ENCODE measurements at regions not wholly inside any gene's neighbourhood (a gene's known extent, or its start where the extent isn't known, plus 50 kb on each side); places are given as distances from the start of the nearest gene placed in this dataset.

- H3K9me3 ChIP-seq (ENCODE audit: control insufficient read depth in 2 of 2, low read length in 2 of 2), result peaks cover 0 to 8% of the 10 kb centered on the region in 2 experiments
- no peaks in the 10 kb centered on the region for H3K4me1 Mint-ChIP-seq
- peaks cover 3 to 30% (median 10%) of the 10 kb centered on the region in 7 donors for H3K9me3 Mint-ChIP-seq
- H3K4me3 Mint-ChIP-seq, result no peak overlapping the region
- no peaks in the 10 kb centered on the region for H3K36me3 Mint-ChIP-seq
- H3K27me3 ChIP-seq (ENCODE audit: control insufficient read depth, insufficient read depth, low read length), result no peaks in the 10 kb centered on the region
- no peak for ATAC-seq (ENCODE audit: low read depth in 2 of 2)
- no peak for DNase-seq
- H3K27ac Mint-ChIP-seq, result no peak overlapping the region
- H3K36me3 ChIP-seq (ENCODE audit: control insufficient read depth, insufficient read depth, low read length), result no peaks in the 10 kb centered on the region
- no peaks in the 10 kb centered on the region for H3K27me3 Mint-ChIP-seq
- no peaks in the 10 kb centered on the region for H3K4me1 ChIP-seq (ENCODE audit: control insufficient read depth, insufficient read depth, low read length, poor library complexity, severe bottlenecking)
- no peak overlapping the region for H3K27ac ChIP-seq (ENCODE audit: insufficient read depth, low read length, poor library complexity, severe bottlenecking)
- no peak overlapping the region for H3K4me3 ChIP-seq (ENCODE audit: low read depth, low read length)
These were observed 617.0 kb upstream of the ROBO1 start for GRCh38 chr3:80384811-80385210.

- Mint-ChIP-seq H3K4me1 (no peaks in the 10 kb centered on the region), H3K36me3 (no peaks in the 10 kb centered on the region)
These were observed 606.6 kb upstream of the ROBO1 start for GRCh38 chr3:80374423-80374822.

GRCh38 chr3:80368616-80369015, 600.8 kb upstream of the ROBO1 start:
- H3K4me1 Mint-ChIP-seq, result no peaks in the 10 kb centered on the region
- H3K27ac ChIP-seq (ENCODE audit: insufficient read depth, low read length, poor library complexity, severe bottlenecking), result no peak overlapping the region
- no peak overlapping the region for H3K4me3 Mint-ChIP-seq
- ATAC-seq (ENCODE audit: low read depth in 2 of 2) (no peak), DNase-seq (no peak)
- H3K36me3 Mint-ChIP-seq, result no peaks in the 10 kb centered on the region
- peaks cover 4 to 8% of the 10 kb centered on the region in 2 experiments for H3K9me3 ChIP-seq (ENCODE audit: control insufficient read depth in 2 of 2, low read length in 2 of 2)
- H3K36me3 ChIP-seq (ENCODE audit: control insufficient read depth, insufficient read depth, low read length), result no peaks in the 10 kb centered on the region
- no peaks in the 10 kb centered on the region for H3K27me3 ChIP-seq (ENCODE audit: control insufficient read depth, insufficient read depth, low read length)
- no peak overlapping the region for H3K4me3 ChIP-seq (ENCODE audit: low read depth, low read length)
- H3K27ac Mint-ChIP-seq, result no peak overlapping the region
- H3K27me3 Mint-ChIP-seq, result no peaks in the 10 kb centered on the region
- peaks cover 3 to 22% (median 8%) of the 10 kb centered on the region in 7 donors for H3K9me3 Mint-ChIP-seq
- no peaks in the 10 kb centered on the region for H3K4me1 ChIP-seq (ENCODE audit: control insufficient read depth, insufficient read depth, low read length, poor library complexity, severe bottlenecking)

More at GRCh38 chr3:80374423-80374822, 606.6 kb upstream of the ROBO1 start:
- Histone ChIP-seq H3K27ac (ENCODE audit: insufficient read depth, low read length, poor library complexity, severe bottlenecking) (no peak overlapping the region), H3K27me3 (ENCODE audit: control insufficient read depth, insufficient read depth, low read length) (no peaks in the 10 kb centered on the region), H3K9me3 (ENCODE audit: control insufficient read depth in 2 of 2, low read length in 2 of 2) (peaks cover 0 to 6% of the 10 kb centered on the region in 2 experiments), H3K4me1 (ENCODE audit: control insufficient read depth, insufficient read depth, low read length, poor library complexity, severe bottlenecking) (no peaks in the 10 kb centered on the region), H3K4me3 (ENCODE audit: low read depth, low read length) (no peak overlapping the region), H3K36me3 (ENCODE audit: control insufficient read depth, insufficient read depth, low read length) (no peaks in the 10 kb centered on the region)
- DNase-seq, result no peak
- ATAC-seq (ENCODE audit: low read depth in 2 of 2), result no peak
- no peak overlapping the region for H3K4me3 Mint-ChIP-seq
- no peak overlapping the region for H3K27ac Mint-ChIP-seq
- H3K9me3 Mint-ChIP-seq, result peaks cover 0 to 9% (median 4%) of the 10 kb centered on the region in 7 donors
- H3K27me3 Mint-ChIP-seq, result no peaks in the 10 kb centered on the region

GRCh38 chr3:80366808-80367548, 599.2 kb upstream of the ROBO1 start:
- Histone ChIP-seq H3K27me3 (ENCODE audit: control insufficient read depth, insufficient read depth, low read length) (no peaks in the 10 kb centered on the region), H3K9me3 (ENCODE audit: control insufficient read depth in 2 of 2, low read length in 2 of 2) (peaks cover 4 to 8% of the 10 kb centered on the region in 2 experiments), H3K4me3 (ENCODE audit: low read depth, low read length) (no peak overlapping the region), H3K4me1 (ENCODE audit: control insufficient read depth, insufficient read depth, low read length, poor library complexity, severe bottlenecking) (no peaks in the 10 kb centered on the region), H3K27ac (ENCODE audit: insufficient read depth, low read length, poor library complexity, severe bottlenecking) (no peak overlapping the region), H3K36me3 (ENCODE audit: control insufficient read depth, insufficient read depth, low read length) (no peaks in the 10 kb centered on the region)
- DNase-seq, result no peak
- Mint-ChIP-seq H3K27me3 (no peaks in the 10 kb centered on the region), H3K27ac (no peak overlapping the region), H3K36me3 (no peaks in the 10 kb centered on the region), H3K9me3 (peaks cover 0 to 24% (median 8%) of the 10 kb centered on the region in 7 donors), H3K4me3 (no peak overlapping the region), H3K4me1 (no peaks in the 10 kb centered on the region)
- ATAC-seq (ENCODE audit: low read depth in 2 of 2), result no peak

GRCh38 chr3:80357761-80358160, 590.0 kb upstream of the ROBO1 start:
- no peaks in the 10 kb centered on the region for H3K36me3 ChIP-seq (ENCODE audit: control insufficient read depth, insufficient read depth, low read length)
- H3K36me3 Mint-ChIP-seq, result no peaks in the 10 kb centered on the region
- H3K27me3 ChIP-seq (ENCODE audit: control insufficient read depth, insufficient read depth, low read length), result no peaks in the 10 kb centered on the region
- H3K27ac ChIP-seq (ENCODE audit: insufficient read depth, low read length, poor library complexity, severe bottlenecking), result no peak overlapping the region
- H3K4me1 ChIP-seq (ENCODE audit: control insufficient read depth, insufficient read depth, low read length, poor library complexity, severe bottlenecking), result no peaks in the 10 kb centered on the region
- DNase-seq (no peak), ATAC-seq (ENCODE audit: low read depth in 2 of 2) (no peak)
- H3K4me3 Mint-ChIP-seq, result no peak overlapping the region
- no peak overlapping the region for H3K4me3 ChIP-seq (ENCODE audit: low read depth, low read length)
- H3K4me1 Mint-ChIP-seq, result peaks cover 0 to 10% (median 0%) of the 10 kb centered on the region in 4 donors
- no peaks in the 10 kb centered on the region for H3K27me3 Mint-ChIP-seq
- peaks cover 0 to 3% of the 10 kb centered on the region in 2 experiments for H3K9me3 ChIP-seq (ENCODE audit: control insufficient read depth in 2 of 2, low read length in 2 of 2)
- no peak overlapping the region for H3K27ac Mint-ChIP-seq
- H3K9me3 Mint-ChIP-seq, result peaks cover 3 to 18% (median 9%) of the 10 kb centered on the region in 7 donors

DNA sequence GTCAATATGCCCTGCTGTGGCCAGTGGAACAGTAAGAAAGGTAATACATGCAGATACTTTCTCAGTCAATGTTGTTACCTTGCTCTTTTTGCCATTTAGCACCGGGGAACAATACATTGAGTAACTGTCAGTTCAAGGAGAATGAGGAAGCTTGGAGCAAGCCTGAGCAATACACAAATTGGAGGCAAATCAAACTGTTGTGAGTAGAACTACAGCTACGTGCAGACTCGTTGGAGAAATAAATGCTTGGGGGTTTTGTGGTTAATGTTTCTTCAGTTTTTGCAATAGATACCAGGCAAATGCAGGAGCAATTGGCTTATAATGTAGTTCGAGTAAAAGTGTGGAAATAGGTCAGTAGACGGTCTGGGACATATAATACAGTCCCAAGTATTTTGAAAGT, 587.3 kb upstream of the ROBO1 start:
- no peaks in the 10 kb centered on the region for H3K9me3 ChIP-seq (ENCODE audit: control insufficient read depth in 2 of 2, low read length in 2 of 2)
- H3K27me3 ChIP-seq (ENCODE audit: control insufficient read depth, insufficient read depth, low read length), result no peaks in the 10 kb centered on the region
- peaks cover 0 to 10% (median 0%) of the 10 kb centered on the region in 4 donors for H3K4me1 Mint-ChIP-seq

GRCh38 chr3:80351201-80351600, 583.4 kb upstream of the ROBO1 start:
- ATAC-seq (ENCODE audit: low read depth in 2 of 2) (no peak), DNase-seq (no peak)
- no peaks in the 10 kb centered on the region for H3K36me3 ChIP-seq (ENCODE audit: control insufficient read depth, insufficient read depth, low read length)
- no peaks in the 10 kb centered on the region for H3K4me1 ChIP-seq (ENCODE audit: control insufficient read depth, insufficient read depth, low read length, poor library complexity, severe bottlenecking)
- H3K27me3 Mint-ChIP-seq, result no peaks in the 10 kb centered on the region
- no peak overlapping the region for H3K4me3 Mint-ChIP-seq
- peaks cover 4 to 30% (median 15%) of the 10 kb centered on the region in 7 donors for H3K9me3 Mint-ChIP-seq
- peaks cover 0 to 5% (median 0%) of the 10 kb centered on the region in 4 donors for H3K4me1 Mint-ChIP-seq
- no peak overlapping the region for H3K27ac ChIP-seq (ENCODE audit: insufficient read depth, low read length, poor library complexity, severe bottlenecking)
- no peak overlapping the region for H3K4me3 ChIP-seq (ENCODE audit: low read depth, low read length)
- no peaks in the 10 kb centered on the region for H3K36me3 Mint-ChIP-seq
- no peak overlapping the region for H3K27ac Mint-ChIP-seq
- peaks cover 0 to 4% of the 10 kb centered on the region in 2 experiments for H3K9me3 ChIP-seq (ENCODE audit: control insufficient read depth in 2 of 2, low read length in 2 of 2)
- no peaks in the 10 kb centered on the region for H3K27me3 ChIP-seq (ENCODE audit: control insufficient read depth, insufficient read depth, low read length)

More for the DNA sequence above, 587.3 kb upstream of the ROBO1 start:
- H3K9me3 Mint-ChIP-seq, result peaks cover 4 to 23% (median 14%) of the 10 kb centered on the region in 7 donors
- Histone ChIP-seq H3K36me3 (ENCODE audit: control insufficient read depth, insufficient read depth, low read length) (no peaks in the 10 kb centered on the region), H3K27ac (ENCODE audit: insufficient read depth, low read length, poor library complexity, severe bottlenecking) (no peak overlapping the region), H3K4me1 (ENCODE audit: control insufficient read depth, insufficient read depth, low read length, poor library complexity, severe bottlenecking) (no peaks in the 10 kb centered on the region), H3K4me3 (ENCODE audit: low read depth, low read length) (no peak overlapping the region)
- H3K27me3 Mint-ChIP-seq, result no peaks in the 10 kb centered on the region
- no peaks in the 10 kb centered on the region for H3K36me3 Mint-ChIP-seq
- DNase-seq (no peak), ATAC-seq (ENCODE audit: low read depth in 2 of 2) (no peak)
- no peak overlapping the region for H3K27ac Mint-ChIP-seq
- H3K4me3 Mint-ChIP-seq, result no peak overlapping the region

DNA sequence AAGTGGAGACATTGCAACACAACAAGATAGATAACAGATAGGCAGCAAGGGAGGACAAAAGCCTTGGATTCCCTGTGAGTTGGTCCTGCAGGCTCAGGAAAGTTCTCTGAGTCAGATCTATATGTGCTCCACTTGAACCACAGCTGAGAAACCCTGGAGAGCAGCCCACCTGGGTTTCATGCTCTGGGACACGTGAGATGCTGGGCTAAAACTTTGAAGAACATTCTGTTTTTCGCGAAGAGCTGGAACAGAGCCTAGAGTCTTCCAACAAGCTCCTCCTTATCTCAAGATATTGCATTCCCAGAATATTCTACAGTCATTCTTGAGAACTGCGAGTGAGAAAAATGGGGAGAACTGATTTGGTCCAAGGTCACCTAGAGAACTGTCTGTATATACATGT, 583.0 kb upstream of the ROBO1 start:
- Mint-ChIP-seq H3K9me3 (peaks cover 4 to 30% (median 15%) of the 10 kb centered on the region in 7 donors), H3K4me1 (peaks cover 0 to 5% (median 0%) of the 10 kb centered on the region in 4 donors), H3K4me3 (no peak overlapping the region), H3K36me3 (no peaks in the 10 kb centered on the region), H3K27ac (no peak overlapping the region), H3K27me3 (no peaks in the 10 kb centered on the region)
- ATAC-seq (ENCODE audit: low read depth in 2 of 2) (no peak), DNase-seq (no peak)
- Histone ChIP-seq H3K4me3 (ENCODE audit: low read depth, low read length) (no peak overlapping the region), H3K36me3 (ENCODE audit: control insufficient read depth, insufficient read depth, low read length) (no peaks in the 10 kb centered on the region), H3K9me3 (ENCODE audit: control insufficient read depth in 2 of 2, low read length in 2 of 2) (peaks cover 0 to 4% of the 10 kb centered on the region in 2 experiments), H3K4me1 (ENCODE audit: control insufficient read depth, insufficient read depth, low read length, poor library complexity, severe bottlenecking) (no peaks in the 10 kb centered on the region), H3K27me3 (ENCODE audit: control insufficient read depth, insufficient read depth, low read length) (no peaks in the 10 kb centered on the region), H3K27ac (ENCODE audit: insufficient read depth, low read length, poor library complexity, severe bottlenecking) (no peak overlapping the region)
